ENCODE measurements at regions not wholly inside any gene's neighbourhood (a gene's known extent, or its start where the extent isn't known, plus 50 kb on each side); places are given as distances from the start of the nearest gene placed in this dataset.

GRCh38 chr21:25390701-25391100 lies 216.6 kb downstream of the MRPL39 start:
- CTCF ChIA-PET (ENCODE audit: partially characterized antibody): interaction anchor here (0.8 to 1.6 kb wide), 5 partner anchors 9 to 107 kb away, joined by 4 to 8 read pairs (median 5); no protein-coding TSS in a partner anchor
- Histone ChIP-seq H3K36me3 (ENCODE audit: control insufficient read depth in 2 of 4, insufficient read depth in 4 of 4, low read length in 3 of 4) (no peaks in the 10 kb centered on the region; a peak in 1 of 8 replicates), H3K4me1 (replicated peaks in 1 of 4; ENCODE audit: control insufficient read depth in 3 of 4, insufficient read depth in 4 of 4, low read length in 3 of 4) (peaks cover 0 to 3% (median 0%) of the 10 kb centered on the region in 4 experiments; a peak in 2 of 7 replicates), H4K5ac (ENCODE audit: insufficient read length, low read depth, low read length) (no peak overlapping the region), H2BK12ac (ENCODE audit: low read depth, low read length) (no peak overlapping the region), H3K4ac (replicated peaks; ENCODE audit: insufficient read length, low read depth, low read length) (no peak overlapping the region), H2BK120ac (replicated peaks; ENCODE audit: low read depth, low read length) (no peak overlapping the region), H3K4me3 (ENCODE audit: extremely low read depth in 1 of 4, insufficient read depth in 2 of 4, low read depth in 3 of 4, low read length in 4 of 4) (no peak overlapping the region), H3K14ac (ENCODE audit: insufficient read length) (no peak overlapping the region), H3K27ac (ENCODE audit: low read depth, low read length) (no peak overlapping the region), H2BK15ac (ENCODE audit: low read length) (no peak overlapping the region), H3K18ac (ENCODE audit: extremely low read depth, low read length) (no peak overlapping the region), H4K91ac (replicated peaks; ENCODE audit: insufficient read length, low read length) (no peak overlapping the region), H4K8ac (ENCODE audit: extremely low read depth, insufficient read depth, low read length) (no peak overlapping the region), H3K56ac (replicated peaks; ENCODE audit: insufficient read length, low read depth, low read length) (no peak overlapping the region), H3K4me2 (ENCODE audit: insufficient read depth in 1 of 2, low read depth in 2 of 2, low read length in 2 of 2) (no peak overlapping the region), H3K9me3 (ENCODE audit: insufficient read depth in 2 of 2, low read depth in 1 of 2, low read length in 1 of 2) (no peaks in the 10 kb centered on the region), H2BK20ac (ENCODE audit: low read length) (no peak overlapping the region), H2AFZ (ENCODE audit: low read length) (no peak overlapping the region), H3K27me3 (replicated peaks in 1 of 4; ENCODE audit: control insufficient read depth in 3 of 4, extremely low read depth in 1 of 4, insufficient read depth in 3 of 4, low read length in 3 of 4) (no peaks in the 10 kb centered on the region), H3K23me2 (ENCODE audit: low read depth, low read length) (no peaks in the 10 kb centered on the region), H3K23ac (ENCODE audit: insufficient read length) (no peak overlapping the region), H3K79me2 (ENCODE audit: control insufficient read depth in 1 of 2, insufficient read depth in 2 of 2, low read length in 2 of 2) (no peaks in the 10 kb centered on the region), H3K79me1 (ENCODE audit: low read depth, low read length) (no peaks in the 10 kb centered on the region), H3K9ac (replicated peaks in 1 of 4; ENCODE audit: extremely low read depth in 1 of 4, low read depth in 3 of 4, low read length in 3 of 4) (no peak overlapping the region), H2BK5ac (ENCODE audit: low read depth, low read length) (no peak overlapping the region), H2AK5ac (ENCODE audit: low read depth, low read length) (no peak overlapping the region), H4K20me1 (replicated peaks in 1 of 2; ENCODE audit: control insufficient read depth in 1 of 2, insufficient read depth in 2 of 2, low read length in 2 of 2) (no peaks in the 10 kb centered on the region)
- FAIRE-seq (no peak), DNase-seq (ENCODE audit: low read depth in 1 of 2, low spot score in 2 of 2) (no peak)
- POLR2A ChIA-PET (ENCODE audit: partially characterized antibody): no interaction called here
- TF ChIP-seq TCF12 (IDR thresholded peaks at IDR 0.05; ENCODE audit: low read depth, low read length) (no peak), NANOG (IDR thresholded peaks at IDR 0.05; ENCODE audit: insufficient read depth, low read depth, low read length, poor library complexity, severe bottlenecking) (no peak), NRF1 (IDR thresholded peaks at IDR 0.05; ENCODE audit: low read depth, low read length) (no peak), GTF2F1 (IDR thresholded peaks at IDR 0.05; ENCODE audit: borderline replicate concordance, low read depth, low read length) (no peak), SIX5 (IDR thresholded peaks at IDR 0.05; ENCODE audit: low read depth, low read length) (no peak), TAF7 (optimal IDR thresholded peaks at IDR 0.05; ENCODE audit: borderline replicate concordance, low read depth, low read length) (no peak), KDM5A (IDR thresholded peaks at IDR 0.05; ENCODE audit: low read length) (no peak), EZH2 (IDR thresholded peaks at IDR 0.05; ENCODE audit: low read depth, low read length, severe bottlenecking) (no peak), SRF (IDR thresholded peaks at IDR 0.05; ENCODE audit: low read depth, low read length) (no peak), TBP (IDR thresholded peaks at IDR 0.05; ENCODE audit: low read depth, low read length) (no peak)
